Trophoblast cell (in vitro differentiated cells and primary cell): ENCODE measurements at regions not wholly inside any gene's neighbourhood (a gene's known extent, or its start where the extent isn't known, plus 50 kb on each side); places are given as distances from the start of the nearest gene placed in this dataset.

Experiments
- DNase-seq, 2 donors: peaks; one replicate each; pipeline ENCODE4 v3.0.0-alpha.2; 2016
- H2AFZ ChIP-seq: 2 replicates; pipeline ENCODE4 v1.6.1; 2013; ENCODE audit warnings: low read length, moderate library complexity, mild to moderate bottlenecking; ENCODE audit not compliant: insufficient read depth, poor library complexity
- H2AK5ac ChIP-seq: 2 replicates; pipeline ENCODE4 v1.6.1; 2013; ENCODE audit warnings: mild to moderate bottlenecking, low read length
- H2BK120ac ChIP-seq: 2 replicates; pipeline ENCODE4 v1.6.1; 2013; ENCODE audit warnings: low read length, mild to moderate bottlenecking, moderate library complexity; ENCODE audit not compliant: insufficient read depth, poor library complexity
- H2BK12ac ChIP-seq: 2 replicates; pipeline ENCODE4 v1.6.1; 2013; ENCODE audit warnings: mild to moderate bottlenecking, low read length, moderate library complexity
- H2BK5ac ChIP-seq: 2 replicates; pipeline ENCODE4 v1.6.1; 2013; ENCODE audit warnings: low read length, low read depth, moderate library complexity, mild to moderate bottlenecking; ENCODE audit not compliant: poor library complexity
- H3K14ac ChIP-seq: 2 replicates; pipeline ENCODE4 v1.6.1; 2013; ENCODE audit warnings: mild to moderate bottlenecking, low read length
- H3K18ac ChIP-seq: 2 replicates; pipeline ENCODE4 v1.6.1; 2013; ENCODE audit warnings: mild to moderate bottlenecking, low read length
- H3K23ac ChIP-seq: 2 replicates; pipeline ENCODE4 v1.6.1; 2013; ENCODE audit warnings: low read length
- H3K27ac ChIP-seq: 2 replicates; pipeline ENCODE4 v1.5.1; 2013; ENCODE audit warnings: low read depth, mild to moderate bottlenecking, inconsistent platforms, low read length, moderate library complexity
- H3K27me3 ChIP-seq: 2 replicates; pipeline ENCODE4 v1.6.1; 2013; ENCODE audit warnings: inconsistent platforms, mild to moderate bottlenecking, low read length, moderate library complexity; ENCODE audit not compliant: insufficient read depth
- H3K36me3 ChIP-seq, 2 experiments: 1 replicate in 1 of 2; 2 replicates in 1 of 2; pipeline ENCODE4 v1.6.1; 2013; ENCODE audit warnings: low read length in 2 of 2, mild to moderate bottlenecking in 2 of 2, moderate library complexity in 1 of 2; ENCODE audit not compliant: insufficient read depth in 2 of 2, control insufficient read depth in 1 of 2
- H3K4ac ChIP-seq: 2 replicates; pipeline ENCODE4 v1.6.1; 2013; ENCODE audit warnings: low read depth, mild to moderate bottlenecking, low read length, moderate library complexity
- H3K4me1 ChIP-seq, 2 experiments: 1 replicate in 1 of 2; 2 replicates in 1 of 2; pipeline ENCODE4 v1.6.1; 2013; ENCODE audit warnings: low read length in 2 of 2, mild to moderate bottlenecking in 2 of 2, moderate library complexity in 1 of 2; ENCODE audit not compliant: insufficient read depth in 2 of 2, control insufficient read depth in 1 of 2
- H3K4me2 ChIP-seq: 2 replicates; pipeline ENCODE4 v1.6.1; 2013; ENCODE audit warnings: inconsistent platforms, mild to moderate bottlenecking, low read length, moderate library complexity
- H3K4me3 ChIP-seq: 2 replicates; pipeline ENCODE4 v1.5.1; 2013; ENCODE audit warnings: mild to moderate bottlenecking, low read depth, low read length, inconsistent platforms
- H3K79me1 ChIP-seq: one replicate; pipeline ENCODE4 v1.6.1; 2013; ENCODE audit warnings: low read length
- H3K79me2 ChIP-seq: 2 replicates; pipeline ENCODE4 v1.6.1; 2013; ENCODE audit warnings: low read length, mild to moderate bottlenecking; ENCODE audit not compliant: control insufficient read depth, insufficient read depth, poor library complexity
- H3K9ac ChIP-seq: 2 replicates; pipeline ENCODE4 v1.6.1; 2013; ENCODE audit warnings: mild to moderate bottlenecking, low read length
- H3K9me3 ChIP-seq: 2 replicates; pipeline ENCODE4 v1.6.1; 2013; ENCODE audit warnings: low read depth, mild to moderate bottlenecking, control low read depth, inconsistent platforms, low read length; ENCODE audit not compliant: insufficient read depth
- H4K12ac ChIP-seq: 2 replicates; pipeline ENCODE4 v1.6.1; 2013; ENCODE audit warnings: low read depth, mild to moderate bottlenecking, low read length, moderate library complexity
- H4K8ac ChIP-seq: 2 replicates; pipeline ENCODE4 v1.6.1; 2013; ENCODE audit warnings: low read depth, mild to moderate bottlenecking, low read length, moderate library complexity
- H4K91ac ChIP-seq: one replicate; pipeline ENCODE4 v1.6.1; 2013; ENCODE audit warnings: low read depth, mild to moderate bottlenecking, low read length, moderate library complexity
- WGBS: extraction: QIAGEN DNeasy Blood & Tissue Kit; methylation state at CpG from one replicate; pipeline ENCODE4 v1.1.7; 2013; ENCODE audit warnings: missing lambda C conversion rate; ENCODE audit not compliant: insufficient read length, insufficient coverage; ENCODE audit errors: extremely low coverage; 5-methylcytosine and 5-hydroxymethylcytosine counted together

- Histone ChIP-seq H2AK5ac (no peak overlapping the region), H3K79me2 (no peaks in the 10 kb centered on the region), H3K4me3 (no peak overlapping the region), H4K91ac (no peak overlapping the region), H4K12ac (no peak overlapping the region), H3K23ac (no peak overlapping the region), H3K4me1 (no peaks in the 10 kb centered on the region), H3K4me2 (no peak overlapping the region), H4K8ac (no peak overlapping the region), H2BK5ac (no peak overlapping the region), H3K36me3 (no peaks in the 10 kb centered on the region), H3K9me3 (no peaks in the 10 kb centered on the region), H3K27me3 (no peaks in the 10 kb centered on the region), H3K27ac (no peak overlapping the region), H2BK120ac (no peak overlapping the region), H3K79me1 (no peaks in the 10 kb centered on the region), H3K9ac (no peak overlapping the region), H3K14ac (no peak overlapping the region), H3K18ac (no peak overlapping the region), H3K4ac (no peak overlapping the region), H2BK12ac (no peak overlapping the region), H2AFZ (no peak overlapping the region)
- no CpG with 5 or more reads among the region's 1 CpG for WGBS
- DNase-seq = no peak
Observed at GRCh38 chr17:52388941-52389340, 230.4 kb upstream of the CA10 start.

DNA sequence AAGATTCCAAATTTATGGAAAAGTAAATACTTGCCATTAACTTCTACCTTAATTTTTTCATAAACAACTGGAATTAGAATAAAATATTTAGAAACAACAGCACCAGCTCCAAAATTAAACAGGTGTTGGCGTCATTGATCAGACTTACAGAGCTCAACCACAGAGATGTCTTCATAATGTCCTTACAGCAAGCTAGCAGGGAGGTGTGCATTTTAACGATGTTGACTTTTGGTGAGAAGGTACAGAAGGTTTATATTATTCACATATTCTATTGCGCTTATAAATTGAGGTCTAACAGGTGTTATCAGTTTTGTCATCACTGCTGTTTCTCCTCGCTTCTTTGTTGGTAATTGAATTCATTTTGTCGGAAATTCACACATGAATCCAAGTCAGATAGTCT lies 226.2 kb upstream of the CA10 start:
- H2BK12ac ChIP-seq = no peak overlapping the region
- H4K8ac ChIP-seq = no peak overlapping the region
- H3K9me3 ChIP-seq = peaks cover 2% of the 10 kb centered on the region
- H3K18ac ChIP-seq = no peak overlapping the region
- no peak overlapping the region for H2AK5ac ChIP-seq
- H3K14ac ChIP-seq = no peak overlapping the region
- no peak overlapping the region for H3K27ac ChIP-seq
- no peak overlapping the region for H3K9ac ChIP-seq
- H2BK5ac ChIP-seq = no peak overlapping the region
- H3K79me2 ChIP-seq = no peaks in the 10 kb centered on the region
- H4K12ac ChIP-seq = no peak overlapping the region
- H3K36me3 ChIP-seq = no peaks in the 10 kb centered on the region
- H2AFZ ChIP-seq = no peak overlapping the region
- WGBS = no CpG with 5 or more reads among the region's 5 CpGs
- DNase-seq = no peak
- no peaks in the 10 kb centered on the region for H3K79me1 ChIP-seq
- no peak overlapping the region for H3K23ac ChIP-seq
- H2BK120ac ChIP-seq = no peak overlapping the region
- no peak overlapping the region for H3K4me3 ChIP-seq
- no peaks in the 10 kb centered on the region for H3K27me3 ChIP-seq
- no peak overlapping the region for H3K4me2 ChIP-seq
- H4K91ac ChIP-seq = no peak overlapping the region
- no peak overlapping the region for H3K4ac ChIP-seq
- H3K4me1 ChIP-seq = no peaks in the 10 kb centered on the region

- Histone ChIP-seq H3K79me1 (no peaks in the 10 kb centered on the region), H3K27ac (no peak overlapping the region), H3K9ac (no peak overlapping the region), H3K23ac (no peak overlapping the region), H2BK12ac (no peak overlapping the region), H2BK120ac (no peak overlapping the region), H3K36me3 (no peaks in the 10 kb centered on the region), H4K91ac (no peak overlapping the region), H2BK5ac (no peak overlapping the region), H4K8ac (no peak overlapping the region), H3K4me1 (no peaks in the 10 kb centered on the region), H2AK5ac (no peak overlapping the region), H4K12ac (no peak overlapping the region), H2AFZ (no peak overlapping the region), H3K79me2 (no peaks in the 10 kb centered on the region), H3K27me3 (no peaks in the 10 kb centered on the region), H3K4ac (no peak overlapping the region), H3K14ac (no peak overlapping the region), H3K4me2 (no peak overlapping the region), H3K18ac (no peak overlapping the region), H3K9me3 (peaks cover 2% of the 10 kb centered on the region), H3K4me3 (no peak overlapping the region)
- peak; percentile 5 to 70 for DNase-seq
- no CpG with 5 or more reads among the region's 4 CpGs for WGBS
Observed at GRCh38 chr17:52383493-52384100, 225.1 kb upstream of the CA10 start.

DNA sequence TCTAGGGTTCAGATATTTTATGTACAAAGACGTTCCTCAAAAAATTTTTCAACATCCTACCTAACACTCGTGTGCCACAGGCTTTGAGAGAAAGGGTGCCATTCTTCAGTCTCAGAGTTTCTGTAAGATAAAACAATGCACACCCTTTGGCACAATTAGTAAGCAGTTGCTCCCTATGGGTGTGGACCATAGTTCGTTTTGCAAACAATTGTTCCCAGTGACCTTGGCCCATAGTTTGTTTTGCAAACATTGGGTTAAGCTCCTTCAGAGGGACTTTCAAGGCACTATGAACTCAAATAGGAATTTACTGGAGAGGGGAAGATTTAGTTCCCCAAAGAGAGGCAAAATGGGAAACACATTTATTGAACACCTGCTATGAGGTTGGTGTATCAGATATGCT lies 220.3 kb upstream of the CA10 start:
- no peak overlapping the region for H2BK12ac ChIP-seq
- no peak overlapping the region for H3K27ac ChIP-seq
- no peak overlapping the region for H4K8ac ChIP-seq
- no peak for DNase-seq
- WGBS = no CpG with 5 or more reads among the region's 3 CpGs
- H3K79me1 ChIP-seq = no peaks in the 10 kb centered on the region
- H3K4me1 ChIP-seq = no peaks in the 10 kb centered on the region
- no peak overlapping the region for H4K91ac ChIP-seq
- no peak overlapping the region for H3K4me3 ChIP-seq
- H3K18ac ChIP-seq = no peak overlapping the region
- H3K79me2 ChIP-seq = no peaks in the 10 kb centered on the region
- no peaks in the 10 kb centered on the region for H3K36me3 ChIP-seq
- H4K12ac ChIP-seq = no peak overlapping the region
- no peak overlapping the region for H2AFZ ChIP-seq
- H3K4ac ChIP-seq = no peak overlapping the region
- no peak overlapping the region for H2BK5ac ChIP-seq
- H3K9ac ChIP-seq = no peak overlapping the region
- H3K9me3 ChIP-seq = peaks cover 2% of the 10 kb centered on the region
- no peak overlapping the region for H3K14ac ChIP-seq
- no peak overlapping the region for H2BK120ac ChIP-seq
- H3K4me2 ChIP-seq = no peak overlapping the region
- H3K23ac ChIP-seq = no peak overlapping the region
- H3K27me3 ChIP-seq = no peaks in the 10 kb centered on the region
- H2AK5ac ChIP-seq = no peak overlapping the region
